Embryonic facial prominence (tissue), 1 donor: ENCODE measurements at regions not wholly inside any gene's neighbourhood (a gene's known extent, or its start where the extent isn't known, plus 50 kb on each side); places are given as distances from the start of the nearest gene placed in this dataset.
"Not testable (repeated sequence)": the region's sequence is repeated elsewhere in the genome, so short reads cannot be mapped to it uniquely, and the experiment has no call there.

Source experiments
- DNase-seq: peaks from one replicate; pipeline ENCODE4 v3.0.0-alpha.2; 2016; ENCODE audit errors: extremely low spot score

GRCh38 chr6:142016666-142017065, 116.1 kb upstream of the GJE1 start:
- DNase-seq: not testable (repeated sequence)

GRCh38 chr6:142015463-142015862, 117.3 kb upstream of the GJE1 start:
- DNase-seq: not testable (repeated sequence)

GRCh38 chr6:142015011-142015410, 117.7 kb upstream of the GJE1 start:
- no peak for DNase-seq

GRCh38 chr6:142014515-142014914, 118.2 kb upstream of the GJE1 start:
- DNase-seq: no peak

GRCh38 chr6:142013875-142014495, 118.7 kb upstream of the GJE1 start:
- no peak for DNase-seq

GRCh38 chr6:142013287-142013686, 119.4 kb upstream of the GJE1 start:
- no peak for DNase-seq

- no peak for DNase-seq
These were observed 121.0 kb upstream of the GJE1 start for GRCh38 chr6:142011775-142012174.

- DNase-seq: no peak
These were observed 121.6 kb upstream of the GJE1 start for GRCh38 chr6:142011156-142011555.

GRCh38 chr6:142009647-142010046, 123.1 kb upstream of the GJE1 start:
- no peak for DNase-seq

GRCh38 chr6:142008781-142009180, 123.9 kb upstream of the GJE1 start:
- no peak for DNase-seq

GRCh38 chr6:142008016-142008735, 124.5 kb upstream of the GJE1 start:
- DNase-seq: no peak

- no peak for DNase-seq
These were observed 127.7 kb upstream of the GJE1 start for GRCh38 chr6:142005021-142005420.

GRCh38 chr6:142002825-142003405, 129.8 kb upstream of the GJE1 start:
- DNase-seq: no peak

- no peak for DNase-seq
These were observed 135.9 kb upstream of the GJE1 start for GRCh38 chr6:141996823-141997222.

GRCh38 chr6:141992109-141992508, 140.6 kb upstream of the GJE1 start:
- DNase-seq: no peak

- no peak for DNase-seq
These were observed 141.9 kb upstream of the GJE1 start for GRCh38 chr6:141990840-141991239.

GRCh38 chr6:141989706-141989959, 143.1 kb upstream of the GJE1 start:
- DNase-seq: no peak

GRCh38 chr6:141988954-141989705, 143.6 kb upstream of the GJE1 start:
- DNase-seq: no peak

- no peak for DNase-seq
These were observed 144.4 kb upstream of the GJE1 start for GRCh38 chr6:141988327-141988726.

- no peak for DNase-seq
These were observed 146.3 kb upstream of the GJE1 start for GRCh38 chr6:141986457-141986856.

- DNase-seq: no peak
These were observed 151.5 kb upstream of the GJE1 start for GRCh38 chr6:141981190-141981589.

GRCh38 chr6:141977782-141978181, 154.9 kb upstream of the GJE1 start:
- no peak for DNase-seq

- no peak for DNase-seq
These were observed 155.7 kb upstream of the GJE1 start for GRCh38 chr6:141976994-141977393.
